ENCODE measurements at regions not wholly inside any gene's neighbourhood (a gene's known extent, or its start where the extent isn't known, plus 50 kb on each side); places are given as distances from the start of the nearest gene placed in this dataset.

DNA sequence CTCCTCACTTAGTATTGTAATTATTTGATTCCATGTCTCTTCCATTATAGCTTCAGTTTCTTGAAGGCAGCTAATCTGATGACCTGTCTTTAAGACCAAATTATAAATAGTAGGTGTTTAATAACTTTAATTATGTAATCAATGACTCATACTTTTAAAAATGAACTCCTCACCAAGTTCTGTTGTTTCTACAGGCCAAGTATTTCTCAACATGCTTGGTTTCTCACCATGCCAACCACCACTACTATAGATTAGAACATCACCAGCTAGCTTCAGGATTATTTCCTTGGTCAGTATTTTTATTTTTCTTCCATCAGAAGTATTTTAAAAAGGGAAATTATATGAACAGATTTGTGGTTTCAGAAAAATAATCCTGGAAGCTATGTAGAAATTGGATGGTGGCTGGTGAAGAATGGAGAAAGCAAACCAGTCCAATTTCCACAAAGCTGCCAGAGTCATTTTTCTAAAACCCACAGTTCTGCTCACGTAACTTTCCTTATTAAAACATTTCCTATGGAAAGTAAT, 237.7 kb upstream of the DACH1 start:
- DNase-seq (ENCODE audit: low read depth): no peak

DNA sequence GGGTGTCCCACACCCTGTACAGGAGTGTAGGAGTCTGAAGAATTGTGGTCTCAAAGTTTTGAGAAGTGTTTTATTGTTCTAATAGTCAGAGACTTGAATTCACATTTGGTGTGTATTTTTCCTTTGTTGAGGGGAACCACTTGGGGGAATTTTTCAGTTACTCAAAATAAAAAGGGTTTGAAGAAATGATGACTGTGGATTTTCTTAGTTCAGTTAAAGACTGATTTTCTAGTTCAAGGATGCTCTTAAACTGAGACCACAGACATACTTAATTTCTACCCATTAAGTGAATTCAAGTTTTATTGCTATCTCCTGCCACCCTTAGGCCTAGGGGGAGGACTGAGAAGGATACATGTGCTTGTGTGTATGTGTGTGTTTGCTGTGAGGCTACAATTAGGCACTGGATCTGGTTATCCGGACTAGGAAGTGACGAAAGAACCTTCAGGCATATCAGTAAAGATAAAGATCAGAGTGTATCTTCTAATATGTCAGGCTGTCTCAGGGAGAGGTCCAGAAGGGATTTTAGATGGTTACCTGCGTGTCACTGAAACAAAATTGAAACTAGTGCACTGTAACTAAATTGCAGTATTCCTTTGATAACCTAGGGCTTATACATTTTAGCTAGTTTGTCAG, 234.9 kb upstream of the DACH1 start:
- no peak for DNase-seq (ENCODE audit: low read depth)

DNA sequence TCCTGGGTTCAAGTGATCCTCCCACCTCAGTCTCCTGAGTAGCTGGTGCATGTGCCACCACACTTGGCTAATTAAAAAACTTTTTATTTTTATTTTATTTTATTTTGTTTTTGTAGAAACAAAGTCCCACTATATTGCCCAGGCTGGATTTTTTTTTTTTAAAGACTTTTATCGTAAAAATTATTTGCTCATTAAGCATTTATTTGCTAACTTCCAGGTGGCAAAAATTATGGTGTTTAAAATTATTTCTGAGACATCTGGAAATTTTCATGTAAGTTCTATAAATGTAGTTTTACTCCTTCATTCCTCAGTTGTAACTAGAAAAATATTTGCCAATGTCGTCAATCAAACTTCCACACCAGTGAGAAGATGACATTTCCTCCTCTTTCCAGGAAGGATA, 233.3 kb upstream of the DACH1 start:
- no peak for DNase-seq (ENCODE audit: low read depth)

DNA sequence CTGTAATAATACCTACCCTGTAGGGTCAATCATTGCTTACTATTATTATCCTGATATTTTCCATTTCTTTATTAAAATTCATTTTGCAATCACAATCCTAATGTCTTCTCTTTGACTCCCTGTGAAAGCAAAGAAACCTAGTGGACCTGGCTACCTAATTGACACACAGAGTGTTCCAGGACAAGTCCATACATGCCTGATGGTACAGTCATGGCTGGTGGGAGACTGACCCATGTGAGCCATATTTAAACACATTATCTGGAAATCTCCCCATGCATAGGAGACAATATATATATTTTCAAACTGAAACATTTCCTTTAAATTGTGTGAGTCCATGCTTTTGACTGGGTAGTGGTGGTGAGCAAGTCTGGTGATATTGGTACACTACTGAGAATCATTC, 230.6 kb upstream of the DACH1 start:
- no peak for DNase-seq (ENCODE audit: low read depth)

DNA sequence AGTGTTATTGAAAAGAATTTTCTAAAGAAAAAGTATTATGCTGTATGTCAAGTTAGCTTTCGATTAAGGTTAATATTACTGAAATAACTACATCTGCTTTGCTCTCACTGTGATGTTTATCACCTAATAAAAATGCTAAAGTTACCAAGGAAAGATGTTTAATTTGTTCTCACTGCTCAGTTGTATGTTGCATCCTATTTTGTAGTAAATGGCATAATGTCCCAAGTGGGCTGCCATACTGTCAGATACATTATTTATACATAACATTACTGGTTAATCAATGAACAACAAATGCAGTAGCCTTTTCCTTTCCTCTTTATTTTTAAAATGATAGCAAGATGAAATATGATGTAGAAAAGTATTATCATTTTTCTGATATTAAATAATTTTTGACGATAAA, 226.3 kb upstream of the DACH1 start:
- DNase-seq (ENCODE audit: low read depth): no peak

DNA sequence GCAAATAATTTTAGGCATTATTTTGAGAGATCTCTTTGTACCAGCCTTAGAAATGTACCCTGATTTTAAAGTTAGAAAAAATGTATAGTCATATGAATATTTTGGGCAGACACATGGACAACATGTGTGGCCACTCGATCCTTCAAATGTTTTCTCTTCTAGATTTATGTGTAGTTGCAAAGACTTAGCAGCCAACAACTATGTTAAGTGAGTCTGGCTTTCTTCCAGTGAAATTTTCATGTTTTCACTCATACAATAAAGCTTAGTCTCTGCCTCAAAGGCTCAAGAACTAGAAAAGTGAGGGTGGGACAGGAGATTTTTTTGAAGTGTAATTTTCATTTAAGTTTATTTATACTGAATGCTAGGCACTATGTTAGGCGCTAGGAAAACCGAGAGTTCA, 207.7 kb upstream of the DACH1 start:
- DNase-seq (ENCODE audit: low read depth): no peak

DNA sequence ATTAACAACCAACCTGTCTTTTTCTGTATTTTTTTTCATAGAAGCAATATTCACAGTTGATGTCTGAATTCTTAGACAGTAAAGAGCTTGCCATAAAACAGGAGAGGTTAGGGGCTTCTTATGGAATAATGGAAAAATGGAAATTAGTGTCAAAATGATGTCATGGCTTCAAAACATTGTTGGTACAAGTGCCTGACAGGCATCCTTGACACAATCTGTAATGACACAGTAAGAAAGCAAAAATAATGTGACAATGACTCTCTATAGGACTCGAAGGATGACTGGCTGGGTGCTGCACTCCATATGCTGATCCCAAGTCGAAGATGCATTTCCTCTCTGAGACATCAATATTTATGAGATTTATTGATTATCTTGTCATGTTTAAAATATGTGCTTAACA, 205.3 kb upstream of the DACH1 start:
- no peak for DNase-seq (ENCODE audit: low read depth)

DNA sequence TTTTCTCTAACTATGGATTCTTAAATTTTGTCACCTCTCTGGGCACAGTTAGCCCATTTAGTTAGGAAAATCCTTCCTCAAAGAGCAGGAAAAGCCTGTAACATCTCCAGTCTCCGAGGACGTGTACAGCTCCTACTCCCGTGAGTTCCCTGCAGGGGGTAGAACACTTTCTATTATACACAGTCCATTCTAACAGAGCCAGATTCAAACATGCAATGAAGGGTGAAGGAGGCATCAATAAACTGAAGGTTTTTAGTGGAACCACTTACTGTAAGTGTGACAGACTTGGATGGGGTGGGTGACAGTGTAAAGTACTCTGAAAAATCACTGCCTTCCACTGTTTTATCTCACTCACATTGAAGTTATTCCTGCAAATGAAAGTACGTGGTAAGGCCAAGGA, 204.7 kb upstream of the DACH1 start:
- DNase-seq (ENCODE audit: low read depth): no peak

DNA sequence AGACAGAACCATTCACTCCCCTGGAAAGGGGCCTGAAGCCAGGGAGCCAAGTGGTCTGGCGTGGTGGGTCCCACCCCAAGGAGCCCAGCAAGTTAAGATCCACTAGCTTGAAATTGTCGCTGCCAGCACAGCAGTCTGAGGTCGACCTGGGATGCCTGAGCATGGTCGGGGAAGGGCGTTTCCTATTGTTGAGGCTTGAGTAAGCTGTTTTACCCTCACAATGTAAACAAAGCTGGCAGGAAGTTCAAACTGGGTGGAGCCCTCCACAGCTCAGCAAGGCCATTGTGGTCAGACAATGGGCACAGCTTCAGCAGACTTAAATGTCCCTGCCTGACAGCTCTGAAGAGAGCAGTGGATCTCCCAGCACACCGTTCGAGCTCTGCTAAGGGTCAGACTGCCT, 195.6 kb upstream of the DACH1 start:
- no peak for DNase-seq (ENCODE audit: low read depth)

DNA sequence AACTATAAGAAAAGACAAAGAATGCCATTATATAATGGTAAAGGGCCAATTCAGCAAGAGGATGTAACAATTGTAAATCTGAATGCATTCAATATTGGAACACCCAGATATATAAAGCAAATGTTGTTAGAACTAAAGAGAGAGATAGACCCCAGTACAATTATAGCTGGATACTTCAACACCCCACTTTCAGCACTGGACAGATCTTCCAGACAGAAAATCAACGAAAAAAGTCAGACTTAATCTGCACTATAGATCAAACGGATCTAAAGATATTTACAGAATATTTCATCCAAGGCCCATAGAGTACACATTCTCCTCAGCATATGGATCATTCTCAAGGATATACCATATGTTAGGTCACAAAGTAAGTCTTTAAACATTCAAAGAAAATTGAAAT, 194.6 kb upstream of the DACH1 start:
- no peak for DNase-seq (ENCODE audit: low read depth)

DNA sequence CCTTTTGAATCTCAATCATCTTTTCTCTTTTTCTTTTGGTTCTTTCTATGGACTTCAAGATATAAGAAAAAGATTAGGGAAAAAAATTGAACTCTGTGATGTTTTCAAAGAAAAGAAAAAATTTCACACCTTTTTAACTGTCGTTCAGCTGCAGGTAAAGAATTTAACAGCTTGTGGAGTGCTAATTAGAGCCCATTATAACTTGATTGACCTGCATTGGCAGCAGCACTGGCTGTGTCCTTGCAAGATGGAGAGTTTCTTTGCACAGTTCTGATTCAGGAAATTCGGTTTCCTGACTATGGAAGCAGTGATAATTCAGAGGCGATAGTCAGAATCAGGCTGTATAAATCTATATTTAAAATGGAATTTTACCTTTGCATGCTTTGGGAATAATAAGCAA, 183.2 kb upstream of the DACH1 start:
- no peak for DNase-seq (ENCODE audit: low read depth)

DNA sequence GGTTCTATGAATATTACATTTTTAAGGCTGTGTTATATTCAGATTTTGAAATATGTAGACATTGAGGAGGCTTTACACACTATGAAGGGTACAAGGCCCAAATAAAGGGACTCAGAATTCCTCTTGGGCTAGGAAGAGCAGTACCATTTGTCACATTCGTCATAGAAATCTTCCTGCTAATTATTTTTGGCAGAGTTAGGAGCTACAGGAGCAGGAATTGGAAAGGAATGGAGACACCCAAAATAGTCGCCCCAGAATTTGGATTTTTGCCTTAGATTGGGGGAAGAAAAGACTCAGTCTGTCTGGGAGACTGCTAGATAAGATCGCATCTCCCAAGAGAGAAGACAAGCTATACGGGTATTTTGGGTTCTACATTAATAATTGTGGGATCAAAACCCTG, 176.4 kb upstream of the DACH1 start:
- no peak for DNase-seq (ENCODE audit: low read depth)

DNA sequence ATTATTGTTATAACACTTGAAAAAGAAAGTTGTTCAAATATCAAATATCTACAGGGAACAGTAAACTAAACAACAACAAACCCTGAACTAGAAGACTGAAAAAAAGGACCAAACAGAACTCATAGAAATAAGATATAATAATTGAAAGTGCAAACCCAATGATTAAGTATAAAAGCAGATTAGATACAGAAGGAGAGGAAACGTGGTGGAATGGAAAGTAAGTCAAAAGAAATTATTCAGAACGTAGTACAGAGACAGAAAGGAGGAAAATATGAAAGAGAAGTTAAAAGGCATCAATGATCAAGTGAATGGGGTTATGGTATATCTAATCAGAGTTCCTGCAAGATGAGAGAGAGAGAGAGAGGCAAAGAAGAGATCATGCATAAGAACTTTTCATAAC, 174.2 kb upstream of the DACH1 start:
- DNase-seq (ENCODE audit: low read depth): no peak

DNA sequence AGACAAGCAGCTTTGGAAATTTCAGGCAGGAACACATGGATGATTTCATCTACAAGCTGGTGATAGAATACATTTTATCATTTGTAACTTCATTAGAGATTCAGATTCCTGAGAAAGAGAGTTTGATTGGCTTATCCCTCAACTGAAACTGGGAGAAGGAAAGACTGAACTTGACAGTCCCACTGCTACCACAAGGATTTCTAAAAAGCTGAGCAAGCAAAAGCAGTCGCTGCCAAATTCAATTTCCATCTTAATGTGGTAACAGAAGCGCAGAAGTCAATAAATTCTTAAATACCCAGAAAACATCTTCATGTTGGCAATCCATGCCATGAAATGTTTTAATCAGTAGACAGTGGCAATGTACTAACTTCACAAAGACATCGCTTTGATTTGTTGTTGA, 172.1 kb upstream of the DACH1 start:
- DNase-seq (ENCODE audit: low read depth): no peak

DNA sequence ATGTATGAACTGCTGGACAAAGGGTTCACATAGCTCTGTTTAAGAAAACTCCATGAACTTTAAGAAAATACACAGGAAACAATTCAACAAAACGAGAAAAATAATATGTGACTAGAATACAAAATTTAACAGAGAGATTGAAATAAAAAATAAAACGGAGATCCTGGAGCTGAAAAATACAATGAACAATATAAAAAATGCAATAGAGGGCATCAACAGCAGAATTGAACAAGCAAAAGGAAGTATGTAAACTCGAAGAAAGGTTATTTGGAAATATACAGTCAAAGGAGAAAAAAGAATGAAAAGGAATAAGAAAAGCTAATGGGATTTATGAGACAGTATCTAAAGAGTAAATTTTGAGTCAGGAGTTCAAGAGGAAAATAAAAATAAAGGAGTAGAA, 163.0 kb upstream of the DACH1 start:
- DNase-seq (ENCODE audit: low read depth): no peak

DNA sequence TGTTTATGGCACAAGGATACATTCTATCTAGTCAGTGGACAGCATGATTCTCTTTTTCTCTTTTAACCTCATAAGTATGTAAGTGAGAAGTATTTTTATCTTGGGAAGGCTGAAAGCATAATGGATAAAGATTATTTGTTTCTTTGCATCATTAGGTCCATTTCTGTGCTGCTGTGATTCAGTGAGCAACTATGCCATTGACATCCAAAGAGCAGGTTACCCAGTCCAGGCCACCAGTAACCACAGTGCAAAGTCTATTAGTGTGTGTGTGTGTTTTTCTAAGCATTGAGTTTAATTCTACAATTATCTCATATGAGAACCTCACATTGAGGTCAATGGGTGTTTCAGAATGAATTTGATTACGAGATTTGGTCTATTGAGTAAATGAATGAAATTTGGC, 158.8 kb upstream of the DACH1 start:
- DNase-seq (ENCODE audit: low read depth): no peak

DNA sequence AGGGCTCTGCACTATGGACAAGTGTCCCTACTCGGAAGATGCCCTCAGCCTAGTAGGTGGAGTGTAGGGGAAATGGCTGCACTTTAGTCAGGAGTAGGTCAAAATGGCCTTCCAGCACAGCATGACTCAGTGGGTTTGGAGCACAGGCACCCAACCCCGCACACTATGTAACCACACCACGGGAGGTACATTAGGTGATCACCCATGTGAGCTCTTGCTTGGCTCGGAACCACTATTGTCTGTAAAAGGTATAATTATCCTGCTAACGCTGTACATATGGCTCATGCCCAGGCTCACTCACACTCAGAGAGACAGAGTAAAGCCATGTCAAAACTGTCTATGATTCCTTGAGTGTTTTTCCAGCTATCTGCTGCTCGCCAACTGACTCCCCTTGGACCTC, 156.9 kb upstream of the DACH1 start:
- no peak for DNase-seq (ENCODE audit: low read depth)

DNA sequence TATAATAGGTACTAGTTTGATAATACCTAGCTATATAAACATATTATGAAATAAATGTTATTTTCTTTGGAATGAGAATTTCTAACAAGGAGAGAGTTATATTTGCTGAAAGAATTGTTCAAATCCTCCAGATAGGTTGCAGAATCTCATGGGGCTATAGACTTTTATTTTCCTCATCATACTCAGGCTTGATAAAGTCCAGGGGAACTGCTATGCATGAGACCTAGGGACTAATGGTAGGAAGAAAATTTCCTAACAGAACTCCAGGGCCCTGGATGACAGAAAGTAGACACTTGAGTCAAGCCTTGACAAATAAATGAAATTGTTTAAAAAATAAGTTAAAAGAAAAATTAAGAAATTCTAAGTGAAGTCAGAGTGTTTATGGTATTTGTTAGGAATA, 138.5 kb upstream of the DACH1 start:
- no peak for DNase-seq (ENCODE audit: low read depth)

DNA sequence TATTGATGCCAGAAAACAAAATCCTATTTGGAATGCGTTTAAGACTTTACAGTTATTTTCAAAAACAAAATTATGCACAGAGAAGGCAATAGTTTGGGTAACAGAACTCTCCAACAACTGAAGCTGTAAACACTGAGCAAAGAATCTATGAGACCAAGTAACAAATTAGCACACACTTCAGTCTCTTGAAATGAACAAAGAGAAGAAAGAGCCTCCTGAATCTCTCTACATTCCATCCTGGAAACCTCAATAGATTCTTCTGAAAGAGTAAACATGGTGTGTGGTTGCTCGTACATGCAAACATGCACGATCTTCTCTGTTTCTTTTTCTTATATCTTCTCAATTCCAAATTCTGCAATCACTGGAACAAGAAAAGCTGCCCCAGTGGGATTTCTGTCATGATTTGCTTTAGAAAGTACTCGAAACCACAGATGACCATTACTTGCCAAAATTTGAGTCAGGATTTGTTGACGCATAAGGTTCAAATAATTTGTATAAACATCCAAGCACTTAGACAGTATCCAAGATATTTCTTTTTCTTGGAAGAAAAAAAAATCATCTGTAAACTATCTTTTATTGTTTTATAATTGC, 137.9 kb upstream of the DACH1 start:
- DNase-seq (ENCODE audit: low read depth): no peak

DNA sequence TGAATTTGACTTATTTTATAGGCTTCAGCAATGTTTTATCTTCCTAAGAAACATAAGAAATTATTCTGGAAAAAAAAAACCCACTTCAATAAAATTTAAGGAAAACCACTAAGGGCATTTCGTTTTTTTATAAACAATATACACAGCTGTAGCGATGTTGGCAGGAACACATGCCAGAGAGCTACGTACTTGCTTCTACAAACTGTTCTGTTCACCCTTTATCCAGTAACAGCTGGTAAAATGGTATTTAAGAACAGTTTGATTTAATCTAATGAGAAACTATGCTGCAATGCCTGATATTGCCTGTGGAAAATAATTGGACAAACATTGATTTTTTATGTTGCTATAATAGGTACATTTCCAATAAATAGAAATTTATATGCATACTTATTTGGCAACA, 137.2 kb upstream of the DACH1 start:
- DNase-seq (ENCODE audit: low read depth): no peak

DNA sequence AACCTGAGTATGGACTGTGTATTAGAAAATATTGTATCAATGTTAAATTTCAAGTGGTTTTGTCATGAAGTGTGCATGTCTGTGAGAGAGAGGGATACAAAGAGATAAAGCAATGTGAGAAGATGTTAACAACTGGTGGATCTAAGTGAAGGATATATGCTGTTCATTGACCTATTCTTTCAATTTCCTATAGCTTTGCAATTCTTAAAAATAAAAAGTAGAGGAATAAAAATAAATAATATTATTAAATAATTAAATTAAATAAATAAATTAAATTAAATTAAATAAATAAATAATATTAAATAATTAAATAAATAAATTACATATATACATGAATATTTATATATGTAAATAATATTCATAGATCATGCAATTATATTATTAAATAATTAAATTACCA, 131.2 kb upstream of the DACH1 start:
- DNase-seq (ENCODE audit: low read depth): no peak

DNA sequence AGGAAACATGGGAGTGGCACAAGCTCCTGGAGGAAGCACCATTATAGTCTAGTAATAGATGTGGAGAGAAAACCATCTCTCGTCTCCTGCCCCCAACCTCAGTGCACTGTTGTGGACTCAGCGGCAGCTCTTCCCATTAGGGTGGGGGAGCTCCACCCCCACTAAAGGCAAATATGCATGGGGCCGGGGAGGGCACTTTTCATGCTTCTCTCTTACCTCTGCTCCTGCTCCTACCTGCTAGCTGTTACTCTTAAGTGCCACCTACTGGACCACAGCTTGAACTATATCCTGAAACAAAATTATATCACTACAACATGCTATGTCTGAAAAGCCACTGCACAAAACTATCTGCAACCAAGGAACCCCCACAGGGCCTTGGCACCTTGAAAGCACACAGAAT, 112.6 kb upstream of the DACH1 start:
- no peak for DNase-seq (ENCODE audit: low read depth)

DNA sequence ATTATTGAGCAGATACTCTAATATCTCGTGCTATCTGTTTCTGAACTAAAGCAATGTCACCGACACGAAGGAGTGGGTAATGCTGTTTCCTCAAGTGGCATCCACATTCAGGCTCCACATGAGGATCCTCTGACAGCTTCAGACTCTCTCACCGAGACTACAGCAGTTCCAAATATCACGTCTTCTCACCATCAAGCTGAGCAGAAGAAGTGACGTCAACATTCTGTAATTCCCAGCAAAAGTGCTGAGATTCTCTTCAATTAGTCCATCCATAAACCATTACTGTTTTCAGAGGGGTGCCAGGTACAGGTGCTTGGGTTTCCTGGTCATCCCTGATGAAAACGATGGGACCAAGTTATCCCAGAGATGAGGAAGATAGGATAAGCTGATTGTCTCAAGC, 110.0 kb upstream of the DACH1 start:
- DNase-seq (ENCODE audit: low read depth): no peak

DNA sequence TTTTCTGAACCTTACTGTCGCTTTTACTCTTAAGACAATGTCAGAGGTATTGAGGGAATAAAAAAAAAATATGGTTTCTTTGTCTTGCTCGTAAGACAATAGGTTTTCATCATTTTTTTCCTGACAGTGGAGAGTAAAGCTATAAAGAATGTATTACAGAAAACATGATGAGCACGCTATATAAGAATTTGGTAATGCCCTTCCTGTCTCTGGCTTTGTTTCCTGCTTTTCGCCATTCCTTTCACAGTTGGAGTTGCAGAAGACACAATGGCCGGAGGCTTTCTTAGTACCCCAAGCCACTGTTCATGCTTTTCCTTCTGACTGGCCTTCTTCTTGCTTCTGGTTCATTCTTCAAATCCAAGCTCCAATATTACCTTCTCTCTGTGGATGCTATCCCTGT, 101.0 kb upstream of the DACH1 start:
- DNase-seq (ENCODE audit: low read depth): no peak
